IMR-90 (cell line): ENCODE measurements at regions not wholly inside any gene's neighbourhood (a gene's known extent, or its start where the extent isn't known, plus 50 kb on each side); places are given as distances from the start of the nearest gene placed in this dataset.

ENCODE experiments used
- ATAC-seq: fragments of 200-7000 bp; cut with Tn5 transposase; 2 replicates; pipeline ENCODE4 v1.9.1; 2020; ENCODE audit warnings: low read depth, mild to moderate bottlenecking, moderate library complexity
- BruUV-seq: library from RNA; stranded (reverse); fragments of 400-500 nt; replicated peaks from 2 replicates; lab custom pipeline; 2021; lab: Mats Ljungman, UMichigan
- CTCF ChIA-PET: fragments of 300-600 bp; formaldehyde crosslinking; extraction: SDS; loops from one replicate; lab custom pipeline; 2021; ENCODE audit warnings: antibody characterized with exemption; lab: Yijun Ruan, JAX
- POLR2A ChIA-PET: fragments of 300-600 bp; sonication (Branson Sonifier 250); formaldehyde crosslinking; loops from one replicate; lab custom pipeline; 2022; ENCODE audit warnings: antibody characterized with exemption; ENCODE audit not compliant: unreplicated experiment; lab: Charles Lee
- DNase-seq: peaks from one replicate; pipeline ENCODE4 v3.0.0; 2013
- H2AFZ ChIP-seq: replicated peaks from 2 replicates; pipeline ENCODE3; 2013; ENCODE audit warnings: low read length, mild to moderate bottlenecking; ENCODE audit not compliant: poor library complexity
- H2AK5ac ChIP-seq: 2 replicates; pipeline ENCODE4 v1.6.1; 2013; ENCODE audit warnings: low read depth, low read length, inconsistent platforms
- H2AK9ac ChIP-seq: replicated peaks from 2 replicates; pipeline ENCODE3; 2013; ENCODE audit warnings: mild to moderate bottlenecking, low read depth, low read length, moderate library complexity; ENCODE audit not compliant: poor library complexity
- H2BK120ac ChIP-seq: 2 replicates; pipeline ENCODE4 v1.6.1; 2013; ENCODE audit warnings: low read depth, low read length, inconsistent platforms
- H2BK15ac ChIP-seq: 3 replicates; pipeline ENCODE4 v1.6.1; 2013; ENCODE audit warnings: low read depth, low read length, inconsistent platforms
- H2BK20ac ChIP-seq: 2 replicates; pipeline ENCODE4 v1.6.1; 2013; ENCODE audit warnings: low read depth, mild to moderate bottlenecking, inconsistent platforms, low read length, moderate library complexity
- H2BK5ac ChIP-seq: 2 replicates; pipeline ENCODE4 v1.6.1; 2013; ENCODE audit warnings: mild to moderate bottlenecking, low read depth, low read length, inconsistent platforms; ENCODE audit not compliant: poor library complexity, severe bottlenecking
- H3K14ac ChIP-seq: replicated peaks from 2 replicates; pipeline ENCODE4 v1.6.1; 2013; ENCODE audit warnings: low read depth, low read length, inconsistent platforms
- H3K18ac ChIP-seq: 2 replicates; pipeline ENCODE4 v1.6.1; 2013; ENCODE audit warnings: low read depth, low read length, control low read depth
- H3K23ac ChIP-seq: 2 replicates; pipeline ENCODE4 v1.6.1; 2013; ENCODE audit warnings: low read depth, low read length, inconsistent platforms
- H3K27ac ChIP-seq: 2 replicates; pipeline ENCODE4 v1.5.1; 2013; ENCODE audit warnings: mild to moderate bottlenecking, control low read depth, low read length; ENCODE audit not compliant: insufficient read depth
- H3K27me3 ChIP-seq: 2 replicates; pipeline ENCODE4 v1.6.1; 2013; ENCODE audit warnings: low read length; ENCODE audit not compliant: control insufficient read depth, insufficient read depth
- H3K36me3 ChIP-seq: 2 replicates; pipeline ENCODE4 v1.6.1; 2013; ENCODE audit warnings: low read length, mixed read lengths; ENCODE audit not compliant: control insufficient read depth, insufficient read depth
- H3K4ac ChIP-seq: 2 replicates; pipeline ENCODE4 v1.6.1; 2013; ENCODE audit warnings: low read depth, low read length, inconsistent platforms
- H3K4me1 ChIP-seq: 2 replicates; pipeline ENCODE4 v1.6.1; 2013; ENCODE audit warnings: low read length, mixed read lengths; ENCODE audit not compliant: control insufficient read depth, insufficient read depth
- H3K4me2 ChIP-seq: 2 replicates; pipeline ENCODE4 v1.6.1; 2013; ENCODE audit warnings: low read depth, mild to moderate bottlenecking, control low read depth, low read length, moderate library complexity
- H3K4me3 ChIP-seq: 2 replicates; pipeline ENCODE4 v1.5.1; 2013; ENCODE audit warnings: low read depth, mild to moderate bottlenecking, control low read depth, low read length, moderate library complexity; ENCODE audit not compliant: insufficient read depth
- H3K56ac ChIP-seq: 2 replicates; pipeline ENCODE4 v1.6.1; 2013; ENCODE audit warnings: low read length, inconsistent platforms; ENCODE audit not compliant: insufficient read depth; ENCODE audit errors: extremely low read depth
- H3K79me1 ChIP-seq, 2 experiments: 2 replicates each; pipeline ENCODE4 v1.6.1; 2013; ENCODE audit warnings: low read length in 2 of 2, inconsistent platforms in 1 of 2, low read depth in 1 of 2
- H3K9ac ChIP-seq: 2 replicates; pipeline ENCODE4 v1.6.1; 2013; ENCODE audit warnings: low read depth, low read length, control low read depth
- H3K9me1 ChIP-seq: 2 replicates; pipeline ENCODE4 v1.6.1; 2013; ENCODE audit warnings: low read length, inconsistent platforms; ENCODE audit not compliant: insufficient read depth
- H3K9me3 ChIP-seq: 2 replicates; pipeline ENCODE4 v1.6.1; 2013; ENCODE audit warnings: low read length; ENCODE audit not compliant: control insufficient read depth, insufficient read depth
- H4K20me1 ChIP-seq: 2 replicates; pipeline ENCODE4 v1.6.1; 2013; ENCODE audit warnings: low read length, inconsistent platforms; ENCODE audit not compliant: insufficient read depth
- H4K5ac ChIP-seq: 2 replicates; pipeline ENCODE4 v1.6.1; 2013; ENCODE audit warnings: mild to moderate bottlenecking, low read depth, low read length, control low read depth
- H4K8ac ChIP-seq, 2 experiments: 2 replicates each; pipeline ENCODE4 v1.6.1; 2013; ENCODE audit warnings: low read depth in 2 of 2, low read length in 2 of 2, control low read depth in 1 of 2, inconsistent platforms in 1 of 2
- H4K91ac ChIP-seq: 2 replicates; pipeline ENCODE4 v1.6.1; 2013; ENCODE audit warnings: low read depth, low read length, inconsistent platforms; ENCODE audit not compliant: insufficient read depth
- BHLHE40 ChIP-seq: fragments of 150-350 bp; IDR thresholded peaks from 2 replicates; pipeline ENCODE4 v1.6.1; 2016; ENCODE audit warnings: mild to moderate bottlenecking, low read depth, low read length
- MAFK ChIP-seq: IDR thresholded peaks from 2 replicates; pipeline ENCODE4 v1.6.1; 2012; ENCODE audit warnings: low read depth, low read length, improper control_type of control experiment
- POLR2A ChIP-seq: IDR thresholded peaks from 2 replicates; pipeline ENCODE4 v1.6.1; 2012; ENCODE audit warnings: mild to moderate bottlenecking, low read depth, low read length
- RAD21 ChIP-seq: IDR thresholded peaks from 2 replicates; pipeline ENCODE4 v1.6.1; 2012; ENCODE audit warnings: low read length, improper control_type of control experiment
- RFX5 ChIP-seq: IDR thresholded peaks from 2 replicates; pipeline ENCODE4 v1.8.0; 2012; ENCODE audit warnings: low read depth, mild to moderate bottlenecking, low read length, moderate library complexity
- WGBS, 2 experiments: methylation state at CpG; one replicate each; pipeline versions ENCODE4 v1.1.5 to v1.1.7; 2013; ENCODE audit warnings: missing lambda C conversion rate in 2 of 2; ENCODE audit not compliant: insufficient read length in 1 of 2; ENCODE audit errors: extremely low coverage in 2 of 2; 5-methylcytosine and 5-hydroxymethylcytosine counted together
- dilution Hi-C: fragments of 300-500 bp; cut with HindIII; formaldehyde crosslinking; loops from one replicate; pipeline ENCODE4 v1.14.3; 2018; ENCODE audit warnings: low sequenced_read_pairs; ENCODE audit not compliant: unreplicated experiment
- in situ Hi-C: fragments of 300-500 bp; cut with MboI; formaldehyde crosslinking; loops from 3 replicates; pipeline ENCODE4 v1.14.3; 2019; ENCODE audit warnings: low sequenced_read_pairs, inconsistent platforms, mixed read lengths
- intact Hi-C: fragments of 100-400 bp; cut with micrococcal nuclease; formaldehyde crosslinking; loops from 2 replicates; pipeline ENCODE4 v1.10.0; 2022
- TF ChIP-seq, protein P1 (sequence below): conservative IDR thresholded peaks from 2 replicates; pipeline ENCODE4 v1.5.1; 2012; ENCODE audit warnings: mild to moderate bottlenecking, low read depth, low read length, improper control_type of control experiment

DNA sequence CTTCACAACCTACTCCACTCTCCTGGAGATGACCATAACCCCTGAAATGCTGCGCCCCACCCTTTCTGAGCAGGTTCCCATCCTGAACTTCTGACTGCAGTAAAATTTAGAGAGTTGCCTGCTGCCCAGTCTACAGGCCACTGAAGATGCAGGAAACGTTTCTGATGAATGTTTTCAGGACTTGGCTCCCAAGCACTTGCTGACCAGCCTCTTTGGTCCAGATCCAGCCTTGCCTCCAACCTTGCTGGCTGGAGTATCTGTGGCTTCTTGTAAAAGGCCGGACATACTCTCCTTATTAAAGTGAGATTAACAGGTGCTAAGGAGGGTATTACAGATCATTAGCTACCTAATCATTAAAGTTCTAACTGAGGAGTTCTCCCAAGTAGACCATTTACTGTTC is 70.3 kb upstream of the STXBP6 start (continued):
- TF ChIP-seq, protein P1, sequence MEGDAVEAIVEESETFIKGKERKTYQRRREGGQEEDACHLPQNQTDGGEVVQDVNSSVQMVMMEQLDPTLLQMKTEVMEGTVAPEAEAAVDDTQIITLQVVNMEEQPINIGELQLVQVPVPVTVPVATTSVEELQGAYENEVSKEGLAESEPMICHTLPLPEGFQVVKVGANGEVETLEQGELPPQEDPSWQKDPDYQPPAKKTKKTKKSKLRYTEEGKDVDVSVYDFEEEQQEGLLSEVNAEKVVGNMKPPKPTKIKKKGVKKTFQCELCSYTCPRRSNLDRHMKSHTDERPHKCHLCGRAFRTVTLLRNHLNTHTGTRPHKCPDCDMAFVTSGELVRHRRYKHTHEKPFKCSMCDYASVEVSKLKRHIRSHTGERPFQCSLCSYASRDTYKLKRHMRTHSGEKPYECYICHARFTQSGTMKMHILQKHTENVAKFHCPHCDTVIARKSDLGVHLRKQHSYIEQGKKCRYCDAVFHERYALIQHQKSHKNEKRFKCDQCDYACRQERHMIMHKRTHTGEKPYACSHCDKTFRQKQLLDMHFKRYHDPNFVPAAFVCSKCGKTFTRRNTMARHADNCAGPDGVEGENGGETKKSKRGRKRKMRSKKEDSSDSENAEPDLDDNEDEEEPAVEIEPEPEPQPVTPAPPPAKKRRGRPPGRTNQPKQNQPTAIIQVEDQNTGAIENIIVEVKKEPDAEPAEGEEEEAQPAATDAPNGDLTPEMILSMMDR = no peak
- no peak for TF ChIP-seq BHLHE40
- TF ChIP-seq POLR2A = no peak
- no peak for TF ChIP-seq RFX5
- no peak for TF ChIP-seq RAD21

DNA sequence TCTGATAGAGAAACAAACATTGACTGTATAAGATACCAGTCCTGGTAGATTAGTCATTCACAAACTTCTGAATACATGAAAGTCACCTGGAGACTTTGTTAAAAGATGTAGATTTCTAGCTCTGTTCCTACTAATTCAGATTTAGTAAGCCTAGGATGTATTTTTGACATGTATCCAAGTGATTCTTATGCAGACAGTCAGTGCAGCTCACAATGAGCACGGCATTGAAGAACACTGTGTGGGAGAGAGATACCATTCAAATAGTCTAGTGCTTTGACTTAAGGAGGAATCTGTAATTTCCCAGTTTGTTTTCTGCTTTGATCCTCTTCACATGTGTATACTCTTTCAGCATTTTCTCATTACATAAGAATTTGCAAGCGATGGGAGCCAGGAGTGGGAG is 68.7 kb upstream of the STXBP6 start:
- no peaks in the 10 kb centered on the region for H3K9me3 ChIP-seq
- H3K23ac ChIP-seq = no peak overlapping the region
- dilution Hi-C loops (no loop called here), intact Hi-C loops (loop anchor here (10.0 kb wide), 1 partner anchor 274 kb away; no protein-coding TSS in a partner anchor), in situ Hi-C loops (no loop called here)
- H2AK5ac ChIP-seq = no peak overlapping the region
- no peaks in the 10 kb centered on the region for H3K27me3 ChIP-seq
- no peak overlapping the region for H2BK5ac ChIP-seq
- no peak overlapping the region for H3K4me2 ChIP-seq
- no peak for ATAC-seq
- H3K9ac ChIP-seq = no peak overlapping the region
- no peaks in the 10 kb centered on the region for H3K79me1 ChIP-seq
- H3K18ac ChIP-seq = no peak overlapping the region
- no peak overlapping the region for H3K4me3 ChIP-seq
- H3K14ac ChIP-seq = no peak overlapping the region
- DNase-seq = no peak
- ChIA-PET POLR2A (no interaction called here), CTCF (no interaction called here)
- no peaks in the 10 kb centered on the region for H3K9me1 ChIP-seq
- H2BK15ac ChIP-seq = no peak overlapping the region
- no peak overlapping the region for H2AK9ac ChIP-seq
- no peak overlapping the region for H3K27ac ChIP-seq
- no peak overlapping the region for H4K91ac ChIP-seq
- no peak overlapping the region for H3K56ac ChIP-seq
- no peaks in the 10 kb centered on the region for H3K36me3 ChIP-seq
- no peak overlapping the region for H2BK20ac ChIP-seq
- H4K20me1 ChIP-seq = no peaks in the 10 kb centered on the region
- no TSS peak for BruUV-seq
- no CpG with 5 or more reads among the region's 2 CpGs for WGBS, 2 experiments
- no peak overlapping the region for H2BK120ac ChIP-seq
- no peak overlapping the region for H4K8ac ChIP-seq
- H2AFZ ChIP-seq = no peak overlapping the region
- H3K4me1 ChIP-seq = peaks cover 7% of the 10 kb centered on the region
- no peak overlapping the region for H3K4ac ChIP-seq
- TF ChIP-seq POLR2A = no peak
- TF ChIP-seq MAFK = no peak
- no peak overlapping the region for H4K5ac ChIP-seq
